CD14-positive monocyte (primary cell): ENCODE measurements at regions not wholly inside any gene's neighbourhood (a gene's known extent, or its start where the extent isn't known, plus 50 kb on each side); places are given as distances from the start of the nearest gene placed in this dataset.
A peak's percentile ranks its signal among the peaks of the same experiment; 100 is the strongest.

Experiments used
- DNase-seq, 3 donors: peaks; one replicate each; pipeline ENCODE4 v3.0.0-alpha.2; 2011 to 2022
- H2AFZ ChIP-seq: 2 replicates; pipeline ENCODE4 v1.6.0; 2012; ENCODE audit warnings: mild to moderate bottlenecking, low read depth, low read length, inconsistent platforms; ENCODE audit not compliant: insufficient read depth, poor library complexity, severe bottlenecking
- H3K27ac ChIP-seq, 2 donors: 1 replicate in 1 of 2; 2 replicates in 1 of 2; pipeline ENCODE4 v1.5.1; 2012 to 2013; ENCODE audit warnings: low read length in 2 of 2, control low read depth in 1 of 2, inconsistent platforms in 1 of 2, low read depth in 1 of 2, mild to moderate bottlenecking in 1 of 2
- H3K27me3 ChIP-seq, 2 donors: one replicate each; pipeline versions ENCODE4 v1.6.0 to v1.6.1; 2011 to 2013; ENCODE audit warnings: low read length in 2 of 2; ENCODE audit not compliant: control insufficient read depth in 2 of 2, insufficient read depth in 2 of 2
- H3K36me3 ChIP-seq, 2 donors: replicated peaks in 1 of 2; 1 replicate in 1 of 2; 2 replicates in 1 of 2; pipeline versions ENCODE4 v1.5.1 to v1.6.1; 2012 to 2013; ENCODE audit warnings: low read length in 2 of 2, control low read depth in 1 of 2, inconsistent platforms in 1 of 2, mild to moderate bottlenecking in 1 of 2; ENCODE audit not compliant: insufficient read depth in 2 of 2, control insufficient read depth in 1 of 2
- H3K4me1 ChIP-seq, 2 donors: 1 replicate in 1 of 2; 2 replicates in 1 of 2; pipeline versions ENCODE4 v1.5.1 to v1.6.1; 2012 to 2013; ENCODE audit warnings: low read length in 2 of 2, control low read depth in 1 of 2, inconsistent platforms in 1 of 2, mild to moderate bottlenecking in 1 of 2, moderate library complexity in 1 of 2; ENCODE audit not compliant: insufficient read depth in 2 of 2, control insufficient read depth in 1 of 2
- H3K4me2 ChIP-seq: replicated peaks from 2 replicates; pipeline ENCODE3; 2012; ENCODE audit warnings: low read length, moderate library complexity, mild to moderate bottlenecking; ENCODE audit not compliant: poor library complexity, severe bottlenecking; ENCODE audit errors: extremely low read depth
- H3K4me3 ChIP-seq, 3 experiments: fragments of 200-600 bp in 1 of 3; sonication (generic) in 1 of 3; replicated peaks in 1 of 3; 1 replicate in 2 of 3; 2 replicates in 1 of 3; pipeline ENCODE4 v1.5.1; 2011 to 2013; ENCODE audit warnings: low read length in 3 of 3, mild to moderate bottlenecking in 3 of 3, control low read depth in 2 of 3, low read depth in 2 of 3, inconsistent platforms in 1 of 3, moderate library complexity in 1 of 3
- H3K79me2 ChIP-seq: 2 replicates; pipeline ENCODE4 v1.6.0; 2012; ENCODE audit warnings: mild to moderate bottlenecking, control low read depth, inconsistent platforms, low read length, moderate library complexity; ENCODE audit not compliant: insufficient read depth
- H3K9ac ChIP-seq: 2 replicates; pipeline ENCODE4 v1.6.0; 2017; ENCODE audit warnings: low read length, mild to moderate bottlenecking; ENCODE audit not compliant: insufficient read depth, poor library complexity, severe bottlenecking
- H3K9me3 ChIP-seq, 2 donors: replicated peaks in 1 of 2; 1 replicate in 1 of 2; 2 replicates in 1 of 2; pipeline versions ENCODE4 v1.5.1 to v1.6.1; 2012 to 2013; ENCODE audit warnings: low read length in 2 of 2, control low read depth in 1 of 2; ENCODE audit not compliant: control insufficient read depth in 1 of 2, insufficient read depth in 1 of 2
- H4K20me1 ChIP-seq: 2 replicates; pipeline ENCODE4 v1.6.0; 2012; ENCODE audit warnings: mild to moderate bottlenecking, low read length, control low read depth, moderate library complexity; ENCODE audit not compliant: insufficient read depth
- H3K27ac Mint-ChIP-seq, 7 donors: one replicate each; pipeline ENCODE4 v1.8.0; 2020; ENCODE audit warnings: mild to moderate bottlenecking in 7 of 7, mixed read lengths in 7 of 7, moderate library complexity in 6 of 7, inconsistent platforms in 2 of 7
- H3K27me3 Mint-ChIP-seq, 3 donors: one replicate each; pipeline ENCODE4 v1.8.0; 2021 to 2022; ENCODE audit warnings: low read depth in 3 of 3, mild to moderate bottlenecking in 3 of 3, mixed read lengths in 3 of 3, moderate library complexity in 3 of 3, inconsistent platforms in 1 of 3
- H3K36me3 Mint-ChIP-seq, 2 donors: one replicate each; pipeline ENCODE4 v1.8.0; 2020; ENCODE audit warnings: mixed read lengths in 2 of 2, inconsistent platforms in 1 of 2, mild to moderate bottlenecking in 1 of 2
- H3K4me1 Mint-ChIP-seq: one replicate; pipeline ENCODE4 v1.8.0; 2020; ENCODE audit warnings: mild to moderate bottlenecking, mixed read lengths
- H3K4me3 Mint-ChIP-seq, 2 donors: one replicate each; pipeline ENCODE4 v1.8.0; 2020; ENCODE audit warnings: mild to moderate bottlenecking in 2 of 2, mixed read lengths in 2 of 2, moderate library complexity in 1 of 2
- H3K9me3 Mint-ChIP-seq, 7 donors: one replicate each; pipeline ENCODE4 v1.8.0; 2020 to 2022; ENCODE audit warnings: mixed read lengths in 7 of 7, mild to moderate bottlenecking in 6 of 7, moderate library complexity in 6 of 7, inconsistent platforms in 2 of 7
- CTCF ChIP-seq: fragments of 200-600 bp; IDR thresholded peaks from one replicate; pipeline ENCODE4 v1.8.0; 2022; ENCODE audit warnings: antibody characterized with exemption, mild to moderate bottlenecking
- WGBS: methylation state at CpG from one replicate; pipeline ENCODE4 v1.1.5; 2013; ENCODE audit warnings: missing lambda C conversion rate; ENCODE audit not compliant: insufficient coverage; 5-methylcytosine and 5-hydroxymethylcytosine counted together
- intact Hi-C, 2 donors: fragments of 100-400 bp; cut with micrococcal nuclease; formaldehyde crosslinking; loops; one replicate each; pipeline versions ENCODE4 v1.15.0 to v1.15.1; 2023

- H3K9me3 Mint-ChIP-seq, result peaks cover 0 to 2% (median 1%) of the 10 kb centered on the region in 7 donors
- Histone ChIP-seq H3K9me3 (no peaks in the 10 kb centered on the region), H3K4me1 (peaks cover 0 to 2% of the 10 kb centered on the region in 2 donors), H2AFZ (peak overlapping the region; percentile 43), H4K20me1 (no peaks in the 10 kb centered on the region), H3K4me3 (no peak overlapping the region), H3K27me3 (no peaks in the 10 kb centered on the region), H3K79me2 (no peaks in the 10 kb centered on the region), H3K4me2 (no peak overlapping the region), H3K27ac (no peak overlapping the region), H3K36me3 (no peaks in the 10 kb centered on the region), H3K9ac (no peak overlapping the region)
- no peaks in the 10 kb centered on the region for H3K36me3 Mint-ChIP-seq
- no peak for DNase-seq
- H3K27ac Mint-ChIP-seq, result peak overlapping the region in 1 of 7 donors; percentile 81
- intact Hi-C loops, result no loop called here
- WGBS, result no CpG with 5 or more reads among the region's 2 CpGs
- peaks cover 0 to 2% (median 0%) of the 10 kb centered on the region in 3 donors for H3K27me3 Mint-ChIP-seq
- H3K4me1 Mint-ChIP-seq, result peaks cover 13% of the 10 kb centered on the region
- no peak overlapping the region for H3K4me3 Mint-ChIP-seq
- no peak for TF ChIP-seq CTCF
Observed at GRCh38 chr6:81843302-81843701, 90.8 kb upstream of the TENT5A start.

- Histone ChIP-seq H3K4me3 (no peak overlapping the region), H3K4me2 (no peak overlapping the region), H3K9ac (no peak overlapping the region), H3K36me3 (no peaks in the 10 kb centered on the region), H3K4me1 (peaks cover 0 to 2% of the 10 kb centered on the region in 2 donors), H2AFZ (no peak overlapping the region), H3K27me3 (no peaks in the 10 kb centered on the region), H3K27ac (no peak overlapping the region), H4K20me1 (no peaks in the 10 kb centered on the region), H3K9me3 (no peaks in the 10 kb centered on the region), H3K79me2 (no peaks in the 10 kb centered on the region)
- DNase-seq, result no peak
- TF ChIP-seq CTCF, result no peak
- Mint-ChIP-seq H3K4me3 (no peak overlapping the region), H3K27ac (no peak overlapping the region), H3K27me3 (peaks cover 0 to 2% (median 0%) of the 10 kb centered on the region in 3 donors), H3K4me1 (peaks cover 13% of the 10 kb centered on the region), H3K9me3 (peaks cover 0 to 1% (median 0%) of the 10 kb centered on the region in 7 donors), H3K36me3 (no peaks in the 10 kb centered on the region)
- intact Hi-C loops, result no loop called here
Observed at GRCh38 chr6:81842254-81842653, 89.8 kb upstream of the TENT5A start.
